ENCODE measurements at regions not wholly inside any gene's neighbourhood (a gene's known extent, or its start where the extent isn't known, plus 50 kb on each side); places are given as distances from the start of the nearest gene placed in this dataset.
"Not testable (repeated sequence)": the region's sequence is repeated elsewhere in the genome, so short reads cannot be mapped to it uniquely, and the experiment has no call there.

GRCh38 chr16:88197481-88198456, 185.0 kb upstream of the ZNF469 start:
- H3K27ac ChIP-seq (ENCODE audit: low read depth, low read length, poor library complexity, severe bottlenecking): no peak overlapping the region
- CTCF ChIA-PET (ENCODE audit: unreplicated experiment): no interaction called here
- intact Hi-C loops (cut with micrococcal nuclease; ENCODE audit: unreplicated experiment): no loop called here
- no peak for DNase-seq (ENCODE audit: low spot score)
- no TSS peak for BruUV-seq (replicated peaks)
- H3K4me2 ChIP-seq (ENCODE audit: low read length): no peak overlapping the region
- no peaks in the 10 kb centered on the region for H4K20me1 ChIP-seq (ENCODE audit: insufficient read depth, low read length)
- H3K36me3 ChIP-seq (ENCODE audit: insufficient read depth, low read length): no peaks in the 10 kb centered on the region
- TF ChIP-seq CTCF (conservative IDR thresholded peaks at IDR 0.05; ENCODE audit: low read length): no peak
- no peak for TF ChIP-seq EZH2phosphoT487 (IDR thresholded peaks at IDR 0.05; ENCODE audit: borderline replicate concordance, low read depth, low read length)
- POLR2A ChIA-PET: no interaction called here
- no peaks in the 10 kb centered on the region for H3K9me3 ChIP-seq (ENCODE audit: low read length)
- H3K9me2 ChIP-seq (ENCODE audit: insufficient read depth, low read length): no peaks in the 10 kb centered on the region
- no peaks in the 10 kb centered on the region for H3K79me2 ChIP-seq (ENCODE audit: insufficient read depth, low read depth, low read length)
- H3K4me3 ChIP-seq (ENCODE audit: low read depth, low read length, poor library complexity, severe bottlenecking): no peak overlapping the region
- H3K4me1 ChIP-seq (ENCODE audit: insufficient read depth, low read length, poor library complexity, severe bottlenecking): no peaks in the 10 kb centered on the region
- H2AFZ ChIP-seq (ENCODE audit: low read length): no peak overlapping the region

DNA sequence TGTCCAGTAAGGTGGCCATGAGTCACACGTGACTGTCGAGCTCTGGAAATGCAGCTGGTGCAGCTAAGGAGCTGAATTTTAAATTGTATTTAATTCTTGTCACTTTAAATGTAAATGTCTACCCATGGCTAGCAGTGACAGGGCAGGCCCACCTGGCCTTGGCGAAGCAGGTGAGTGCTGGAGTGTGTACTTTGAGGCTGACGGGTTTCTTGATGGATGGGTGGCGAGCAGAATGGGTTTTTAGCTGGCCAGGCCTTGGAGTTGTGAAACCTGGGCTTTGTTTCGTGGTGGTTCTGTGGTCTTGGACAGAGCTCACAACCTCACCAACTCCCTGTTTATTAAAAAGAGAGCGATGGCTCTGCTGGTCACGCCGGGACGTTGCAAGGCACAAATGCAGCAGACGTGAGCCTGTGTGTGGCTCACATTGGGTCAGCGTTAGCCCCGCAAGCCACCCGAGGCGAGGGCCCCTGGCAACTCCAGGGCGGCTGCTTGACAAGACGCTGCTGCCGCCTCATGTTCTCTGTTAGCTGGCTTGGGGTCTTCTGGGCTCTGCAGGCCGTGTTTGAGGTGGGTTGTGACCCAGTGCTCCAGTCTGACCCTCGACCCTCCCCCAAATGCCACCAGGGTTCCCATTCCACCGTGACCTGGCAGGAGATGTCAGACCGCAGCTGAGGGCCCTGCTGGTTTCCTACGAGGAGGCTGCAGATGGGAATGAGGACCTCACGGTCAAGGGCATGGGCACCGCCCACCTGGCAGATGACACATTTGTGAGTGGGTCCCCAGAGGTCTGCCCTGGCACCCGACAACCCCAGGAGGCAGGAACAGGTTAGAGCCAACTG, 184.1 kb upstream of the ZNF469 start:
- H2AFZ ChIP-seq (ENCODE audit: low read length); DNase-seq (ENCODE audit: low spot score); intact Hi-C loops (cut with micrococcal nuclease; ENCODE audit: unreplicated experiment); POLR2A ChIA-PET; H3K4me1 ChIP-seq (ENCODE audit: insufficient read depth, low read length, poor library complexity, severe bottlenecking); CTCF ChIA-PET (ENCODE audit: unreplicated experiment); H3K27ac ChIP-seq (ENCODE audit: low read depth, low read length, poor library complexity, severe bottlenecking); H3K9me3 ChIP-seq (ENCODE audit: low read length); H3K9me2 ChIP-seq (ENCODE audit: insufficient read depth, low read length); H3K36me3 ChIP-seq (ENCODE audit: insufficient read depth, low read length); H3K4me3 ChIP-seq (ENCODE audit: low read depth, low read length, poor library complexity, severe bottlenecking); H3K79me2 ChIP-seq (ENCODE audit: insufficient read depth, low read depth, low read length); H4K20me1 ChIP-seq (ENCODE audit: insufficient read depth, low read length); BruUV-seq (replicated peaks); H3K4me2 ChIP-seq (ENCODE audit: low read length): not testable (repeated sequence)

GRCh38 chr16:88199296-88200153, 183.2 kb upstream of the ZNF469 start:
- CTCF ChIA-PET (ENCODE audit: unreplicated experiment); H3K27ac ChIP-seq (ENCODE audit: low read depth, low read length, poor library complexity, severe bottlenecking); H3K36me3 ChIP-seq (ENCODE audit: insufficient read depth, low read length); H2AFZ ChIP-seq (ENCODE audit: low read length); POLR2A ChIA-PET; H3K4me1 ChIP-seq (ENCODE audit: insufficient read depth, low read length, poor library complexity, severe bottlenecking); H3K9me2 ChIP-seq (ENCODE audit: insufficient read depth, low read length); H3K79me2 ChIP-seq (ENCODE audit: insufficient read depth, low read depth, low read length); DNase-seq (ENCODE audit: low spot score); H3K9me3 ChIP-seq (ENCODE audit: low read length); H3K4me2 ChIP-seq (ENCODE audit: low read length); H4K20me1 ChIP-seq (ENCODE audit: insufficient read depth, low read length); intact Hi-C loops (cut with micrococcal nuclease; ENCODE audit: unreplicated experiment); H3K4me3 ChIP-seq (ENCODE audit: low read depth, low read length, poor library complexity, severe bottlenecking); BruUV-seq (replicated peaks): not testable (repeated sequence)

- POLR2A ChIA-PET; H3K79me2 ChIP-seq (ENCODE audit: insufficient read depth, low read depth, low read length); H3K4me2 ChIP-seq (ENCODE audit: low read length); CTCF ChIA-PET (ENCODE audit: unreplicated experiment); H3K4me3 ChIP-seq (ENCODE audit: low read depth, low read length, poor library complexity, severe bottlenecking); BruUV-seq (replicated peaks); H3K36me3 ChIP-seq (ENCODE audit: insufficient read depth, low read length); H3K4me1 ChIP-seq (ENCODE audit: insufficient read depth, low read length, poor library complexity, severe bottlenecking); H3K27ac ChIP-seq (ENCODE audit: low read depth, low read length, poor library complexity, severe bottlenecking); H4K20me1 ChIP-seq (ENCODE audit: insufficient read depth, low read length); H3K9me3 ChIP-seq (ENCODE audit: low read length); DNase-seq (ENCODE audit: low spot score); H2AFZ ChIP-seq (ENCODE audit: low read length); H3K9me2 ChIP-seq (ENCODE audit: insufficient read depth, low read length); intact Hi-C loops (cut with micrococcal nuclease; ENCODE audit: unreplicated experiment): not testable (repeated sequence)
Observed at GRCh38 chr16:88200154-88200895, 182.4 kb upstream of the ZNF469 start.

All from OCI-LY7 (cell line).